ENCODE measurements at regions not wholly inside any gene's neighbourhood (a gene's known extent, or its start where the extent isn't known, plus 50 kb on each side); places are given as distances from the start of the nearest gene placed in this dataset.

- in situ Hi-C loops (cut with MboI; ENCODE audit: low pct_unique_long_range_greater_than_20kb, low sequenced_read_pairs), result no loop called here
- DNase-seq, result peak; percentile 45
These were observed 90.9 kb upstream of the CCDC196 start for GRCh38 chr14:66395300-66395699.

- no peak for DNase-seq
- in situ Hi-C loops (cut with MboI; ENCODE audit: low pct_unique_long_range_greater_than_20kb, low sequenced_read_pairs), result no loop called here
These were observed 90.0 kb upstream of the CCDC196 start for GRCh38 chr14:66396164-66396563.

DNA sequence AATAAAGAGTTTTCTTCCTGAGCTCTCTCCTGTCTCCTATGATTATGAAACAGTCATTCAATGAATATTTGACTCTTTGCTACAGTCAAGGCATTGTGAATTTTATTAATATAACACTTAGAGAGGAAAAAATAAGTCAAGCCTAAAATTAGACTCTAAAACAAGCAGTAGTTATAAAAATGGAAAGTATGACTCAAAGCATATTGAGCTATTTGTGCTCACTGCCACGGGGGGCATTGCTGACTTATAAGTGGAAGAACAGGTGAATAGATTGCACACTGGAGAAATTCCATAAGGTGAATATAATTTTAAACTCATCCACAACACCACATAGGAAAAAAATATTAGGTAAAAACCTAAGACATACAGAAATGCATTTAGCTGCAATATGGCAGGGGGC is 87.7 kb upstream of the CCDC196 start:
- DNase-seq, result no peak
- in situ Hi-C loops (cut with MboI; ENCODE audit: low pct_unique_long_range_greater_than_20kb, low sequenced_read_pairs), result no loop called here

GRCh38 chr14:66401449-66402095 is 84.6 kb upstream of the CCDC196 start:
- in situ Hi-C loops (cut with MboI; ENCODE audit: low pct_unique_long_range_greater_than_20kb, low sequenced_read_pairs), result no loop called here
- DNase-seq, result peak; percentile 15

GRCh38 chr14:66403183-66403582 is 83.0 kb upstream of the CCDC196 start:
- peak; percentile 66 for DNase-seq
- in situ Hi-C loops (cut with MboI; ENCODE audit: low pct_unique_long_range_greater_than_20kb, low sequenced_read_pairs), result no loop called here

GRCh38 chr14:66404051-66404545 is 82.1 kb upstream of the CCDC196 start:
- DNase-seq, result no peak
- in situ Hi-C loops (cut with MboI; ENCODE audit: low pct_unique_long_range_greater_than_20kb, low sequenced_read_pairs), result no loop called here

- in situ Hi-C loops (cut with MboI; ENCODE audit: low pct_unique_long_range_greater_than_20kb, low sequenced_read_pairs), result no loop called here
- no peak for DNase-seq
These were observed 81.0 kb upstream of the CCDC196 start for GRCh38 chr14:66405158-66405557.

GRCh38 chr14:66413901-66414300 is 72.3 kb upstream of the CCDC196 start:
- no peak for DNase-seq
- in situ Hi-C loops (cut with MboI; ENCODE audit: low pct_unique_long_range_greater_than_20kb, low sequenced_read_pairs), result no loop called here

DNA sequence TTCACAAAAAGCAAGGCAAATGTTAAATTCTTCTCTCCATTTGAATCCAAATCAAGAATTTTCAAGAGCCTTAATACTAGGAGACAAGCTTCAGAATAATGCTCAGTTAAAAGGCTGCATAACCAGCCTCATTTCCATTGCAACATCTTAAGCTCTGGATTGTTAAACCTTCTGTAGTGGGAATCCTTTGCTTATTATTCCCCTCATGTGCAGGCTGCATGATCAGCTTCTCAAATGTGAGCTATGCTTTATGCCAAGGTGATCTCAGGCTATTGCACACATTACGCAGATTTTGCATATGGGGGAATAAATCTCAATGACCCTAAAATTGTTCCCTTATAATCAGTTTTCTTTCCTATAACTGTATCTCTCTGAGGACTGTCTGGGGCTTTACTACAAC is 71.7 kb upstream of the CCDC196 start:
- no peak for DNase-seq
- in situ Hi-C loops (cut with MboI; ENCODE audit: low pct_unique_long_range_greater_than_20kb, low sequenced_read_pairs), result no loop called here

DNA sequence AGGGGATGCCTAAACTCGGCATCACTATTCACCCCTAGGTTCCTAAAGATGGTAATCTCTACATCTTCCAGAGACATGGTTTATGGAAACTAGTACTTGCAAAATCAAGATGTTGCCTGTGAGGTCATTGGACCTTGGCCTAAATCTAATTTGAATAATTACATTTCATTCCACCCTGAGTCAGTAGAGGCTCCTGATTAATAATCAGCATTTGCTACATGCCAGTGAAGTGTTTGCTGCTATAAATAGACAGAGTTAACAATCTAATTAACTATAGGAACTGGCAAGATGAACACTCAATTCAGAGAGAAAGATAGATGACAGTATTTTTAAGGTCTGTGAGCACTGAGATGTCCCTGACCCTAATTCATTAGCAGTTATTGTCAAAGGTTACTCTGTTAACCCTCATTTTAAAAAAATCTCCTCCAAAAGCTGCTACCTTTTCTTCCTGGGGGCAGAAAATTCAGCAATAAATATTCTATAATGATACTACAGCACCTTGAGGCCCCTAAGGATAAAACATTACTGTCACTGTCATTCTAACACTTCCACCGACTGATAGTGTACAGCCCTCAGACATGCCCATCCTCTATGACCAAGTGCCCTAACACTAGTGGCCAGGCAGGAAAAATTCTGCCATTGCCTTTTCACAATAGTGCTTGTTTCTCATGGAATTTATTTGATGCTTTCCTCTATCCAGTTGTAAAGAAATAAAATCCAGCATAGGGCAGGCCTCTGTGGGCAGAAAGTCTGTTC is 65.7 kb upstream of the CCDC196 start:
- in situ Hi-C loops (cut with MboI; ENCODE audit: low pct_unique_long_range_greater_than_20kb, low sequenced_read_pairs), result no loop called here

GRCh38 chr14:66421990-66422946 is 63.9 kb upstream of the CCDC196 start:
- in situ Hi-C loops (cut with MboI; ENCODE audit: low pct_unique_long_range_greater_than_20kb, low sequenced_read_pairs), result no loop called here
- no peak for DNase-seq

More for the DNA sequence above, 65.7 kb upstream of the CCDC196 start:
- DNase-seq, result no peak

DNA sequence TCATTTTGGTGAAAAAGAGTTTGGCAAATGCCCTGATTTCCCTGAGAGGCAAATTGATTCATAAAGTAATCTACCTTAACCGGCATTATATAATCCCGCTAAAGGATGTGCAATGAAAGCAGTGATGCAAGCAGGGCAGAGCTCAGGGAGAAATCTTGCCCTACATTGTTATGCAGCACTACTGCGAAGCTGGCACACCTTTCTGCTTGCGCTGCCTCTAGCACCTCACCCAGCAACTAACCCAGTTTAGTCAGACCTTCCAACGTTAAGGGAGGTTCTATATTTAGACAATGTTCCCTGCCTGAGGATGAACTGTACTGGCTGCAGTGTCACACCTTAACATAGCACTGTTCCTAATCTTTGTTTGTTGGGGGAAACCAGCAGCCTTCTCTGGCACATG is 60.8 kb upstream of the CCDC196 start:
- in situ Hi-C loops (cut with MboI; ENCODE audit: low pct_unique_long_range_greater_than_20kb, low sequenced_read_pairs), result no loop called here
- DNase-seq, result no peak

- DNase-seq, result no peak
- in situ Hi-C loops (cut with MboI; ENCODE audit: low pct_unique_long_range_greater_than_20kb, low sequenced_read_pairs), result no loop called here
These were observed 59.7 kb upstream of the CCDC196 start for GRCh38 chr14:66426451-66426850.

- no peak for DNase-seq
- in situ Hi-C loops (cut with MboI; ENCODE audit: low pct_unique_long_range_greater_than_20kb, low sequenced_read_pairs), result no loop called here
These were observed 53.8 kb upstream of the CCDC196 start for GRCh38 chr14:66432334-66432733.

GRCh38 chr14:66434464-66434863 is 51.7 kb upstream of the CCDC196 start:
- DNase-seq, result no peak
- in situ Hi-C loops (cut with MboI; ENCODE audit: low pct_unique_long_range_greater_than_20kb, low sequenced_read_pairs), result no loop called here

DNA sequence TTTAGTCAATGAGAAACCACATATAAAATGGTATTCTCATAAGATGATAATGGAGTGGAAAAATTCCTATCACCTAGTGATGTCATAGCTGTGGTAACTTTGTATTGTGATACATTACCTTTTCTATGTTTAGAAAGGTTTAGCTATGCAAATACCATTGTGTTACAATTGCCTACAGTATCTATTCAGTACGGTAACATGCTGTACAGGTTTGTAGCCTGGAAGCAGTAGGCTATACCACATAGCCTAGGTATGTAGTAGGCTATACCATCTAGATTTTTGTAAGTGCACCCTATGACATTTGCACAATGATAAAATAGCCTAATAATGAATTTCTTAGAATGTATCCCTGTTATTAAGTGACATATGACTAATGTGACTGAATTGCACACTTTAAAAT is 50.5 kb upstream of the CCDC196 start:
- in situ Hi-C loops (cut with MboI; ENCODE audit: low pct_unique_long_range_greater_than_20kb, low sequenced_read_pairs), result no loop called here
- no peak for DNase-seq
